Fibroblast of gingiva (primary cell): ENCODE measurements at regions not wholly inside any gene's neighbourhood (a gene's known extent, or its start where the extent isn't known, plus 50 kb on each side); places are given as distances from the start of the nearest gene placed in this dataset.
"Not testable (repeated sequence)": the region's sequence is repeated elsewhere in the genome, so short reads cannot be mapped to it uniquely, and the experiment has no call there.

Source experiments
- DNase-seq: peaks from one replicate; pipeline ENCODE4 v3.0.0-alpha.2; 2011; ENCODE audit warnings: low read depth

DNA sequence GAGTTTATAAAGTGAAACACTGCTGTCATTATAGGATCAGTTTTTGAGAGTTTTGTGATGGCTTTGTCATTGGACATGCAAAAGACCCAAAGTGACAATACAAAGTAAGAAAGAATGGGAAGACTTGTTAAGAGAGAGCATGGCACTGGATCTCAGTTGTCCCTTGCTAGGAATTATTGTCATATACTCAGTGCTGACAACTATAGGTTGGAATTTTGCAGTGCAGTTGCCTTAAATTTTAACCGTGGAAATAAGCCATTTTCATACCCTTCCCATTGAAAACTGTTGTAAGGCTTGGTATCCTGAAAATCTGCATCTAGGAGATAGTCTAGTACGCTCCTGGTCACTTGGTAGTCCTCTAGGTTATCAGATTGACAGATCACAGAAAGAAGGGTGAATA lies 1156.7 kb downstream of the GATA3 start:
- DNase-seq: no peak

DNA sequence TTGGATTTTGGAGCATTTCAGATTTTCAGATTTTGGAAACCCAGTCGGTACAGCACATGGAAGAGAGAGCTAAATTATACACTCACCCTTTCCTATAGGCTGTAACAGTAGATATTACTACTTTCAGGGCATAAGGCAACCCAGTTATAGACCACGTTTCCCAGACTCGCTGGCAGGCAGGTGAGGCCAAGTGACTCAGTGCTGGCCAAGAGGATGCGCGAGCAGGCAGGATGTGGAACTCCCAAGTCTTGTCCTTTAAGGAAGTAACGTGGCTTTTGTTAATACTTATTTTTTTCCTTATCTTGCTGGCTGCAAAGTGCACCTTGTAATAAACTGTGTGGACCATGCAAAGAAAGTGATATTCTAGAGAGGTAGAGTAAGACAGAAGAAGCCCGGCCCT lies 1160.1 kb downstream of the GATA3 start:
- DNase-seq: no peak

DNA sequence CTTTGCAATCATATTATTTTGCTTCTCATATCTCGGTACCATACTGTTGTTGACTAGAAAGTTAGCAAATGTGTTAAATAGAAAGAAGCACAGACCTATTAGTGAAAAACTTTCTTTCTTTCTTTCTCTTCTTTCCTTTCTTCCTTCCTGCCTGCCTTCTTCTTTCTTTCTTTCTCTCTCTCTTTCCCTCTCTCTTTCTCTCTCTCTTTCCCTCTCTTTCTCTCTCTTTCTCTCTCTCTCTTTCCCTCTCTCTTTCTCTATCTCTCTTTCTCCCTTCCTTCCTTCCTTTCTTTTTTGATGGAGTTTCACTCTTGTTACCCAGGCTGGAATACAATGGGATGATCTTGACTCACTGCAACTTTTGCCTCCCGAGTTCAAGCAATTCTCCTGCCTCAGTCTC lies 1160.6 kb downstream of the GATA3 start:
- DNase-seq: no peak

DNA sequence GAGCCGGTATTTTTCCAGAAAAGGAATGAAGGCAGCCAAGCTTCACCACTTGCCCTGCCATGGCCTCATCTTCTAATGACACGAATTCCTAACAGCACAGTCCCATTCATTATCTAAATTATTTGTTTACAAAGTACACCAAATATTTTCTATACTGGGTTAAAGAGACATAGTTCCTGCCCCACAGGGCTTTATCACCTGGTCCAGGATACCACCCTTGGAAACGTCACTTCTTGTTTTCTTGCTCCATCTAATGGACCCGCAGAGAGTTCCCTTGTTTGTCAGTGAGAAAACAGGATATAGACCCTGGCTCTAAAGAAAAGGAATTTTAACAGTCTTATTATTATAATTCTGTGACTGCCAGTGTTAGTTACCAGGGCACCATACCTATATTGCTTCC lies 1165.4 kb downstream of the GATA3 start:
- no peak for DNase-seq

DNA sequence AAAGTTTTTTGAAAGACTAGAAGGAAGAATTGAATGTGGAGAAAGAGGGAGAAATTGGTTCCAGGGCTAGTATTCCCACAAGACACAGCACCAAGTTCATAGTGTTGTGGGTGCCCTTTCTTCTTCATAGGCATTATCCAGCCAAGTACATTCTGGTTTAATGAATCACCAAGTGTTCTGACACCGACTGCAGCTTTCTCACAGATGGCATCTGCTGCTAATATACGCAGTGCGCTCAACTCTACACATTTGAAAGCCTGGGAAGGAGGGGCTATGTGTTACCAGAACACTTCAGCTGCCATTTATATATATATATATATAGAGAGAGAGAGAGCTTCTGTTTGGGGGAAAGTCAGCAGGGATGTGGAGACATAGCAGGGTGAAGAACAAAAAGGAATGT lies 1168.4 kb downstream of the GATA3 start:
- peak; percentile 87 for DNase-seq

DNA sequence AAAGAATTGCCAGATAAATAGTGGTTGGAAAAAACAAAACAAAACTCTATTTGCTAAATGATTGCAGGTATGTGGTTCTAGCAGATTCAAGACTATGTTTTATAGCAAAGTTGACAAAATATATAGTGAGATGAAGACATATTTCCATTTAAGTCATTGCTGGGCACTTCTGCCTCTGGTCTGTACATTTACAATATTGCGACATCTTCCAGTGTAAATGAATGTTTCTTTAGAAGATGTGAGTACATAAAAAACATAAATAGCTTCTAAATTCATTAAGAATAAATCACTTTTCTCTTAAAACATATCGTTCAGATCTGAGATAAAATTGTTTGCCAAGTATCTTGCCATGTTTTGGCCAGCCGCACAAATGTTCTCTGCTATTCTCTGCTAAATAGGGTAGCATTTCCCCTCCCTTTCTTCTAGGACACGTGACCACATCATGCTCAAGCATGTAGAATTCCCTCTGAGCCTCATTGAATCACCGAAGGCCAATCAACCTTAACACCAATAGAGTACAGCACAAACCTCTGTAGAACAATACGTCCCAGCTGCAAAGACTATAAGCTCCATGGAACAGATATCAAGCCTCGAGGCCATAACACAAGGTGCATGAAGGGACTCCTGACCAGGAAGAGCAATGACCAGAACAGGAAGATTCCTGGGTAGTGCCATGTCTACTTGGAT lies 1173.3 kb downstream of the GATA3 start:
- DNase-seq: no peak

DNA sequence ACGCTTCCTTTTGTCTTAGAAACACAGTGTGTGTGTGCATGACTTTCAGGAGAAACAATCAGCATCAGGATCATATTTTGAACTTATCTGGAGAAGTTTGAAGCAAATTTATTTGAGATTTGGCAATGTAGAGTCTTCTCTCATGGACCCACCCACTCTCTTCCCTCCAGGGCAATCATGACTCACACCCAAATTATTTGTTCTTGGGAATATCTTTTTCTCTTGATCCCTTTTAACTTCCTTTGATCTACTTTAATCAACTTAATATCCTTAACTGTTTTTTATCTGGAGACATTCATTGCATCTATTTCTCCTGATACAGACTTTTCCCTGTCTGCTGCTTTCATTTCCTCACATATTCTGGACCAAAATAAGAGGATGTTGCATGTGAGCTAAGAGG lies 1174.3 kb downstream of the GATA3 start:
- peak; percentile 40 for DNase-seq

DNA sequence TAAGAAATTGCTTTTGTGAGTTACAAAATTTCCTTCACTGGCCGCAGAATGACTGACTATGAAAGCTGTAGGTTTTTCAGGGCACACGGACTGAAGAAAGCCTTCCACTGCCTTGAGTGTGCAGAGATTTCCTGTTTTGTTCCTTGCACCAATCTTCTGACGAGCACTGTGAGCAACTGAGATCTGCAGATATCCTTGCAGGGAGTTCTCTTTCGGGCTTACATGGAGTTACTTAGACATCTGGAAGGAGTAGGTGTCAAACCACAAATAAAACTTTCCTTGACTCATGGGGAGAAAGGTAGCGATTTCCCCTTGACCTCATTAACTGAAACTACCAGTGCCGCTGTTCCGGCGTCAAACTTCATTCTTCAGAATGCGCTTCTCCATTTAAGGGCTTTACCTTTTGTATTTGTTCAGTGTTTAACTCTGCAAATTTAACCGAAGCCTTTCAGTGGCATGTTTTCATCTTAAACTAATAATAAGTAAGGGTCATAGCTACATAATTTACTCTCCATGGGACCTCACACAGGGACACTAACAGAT lies 1175.3 kb downstream of the GATA3 start:
- no peak for DNase-seq

DNA sequence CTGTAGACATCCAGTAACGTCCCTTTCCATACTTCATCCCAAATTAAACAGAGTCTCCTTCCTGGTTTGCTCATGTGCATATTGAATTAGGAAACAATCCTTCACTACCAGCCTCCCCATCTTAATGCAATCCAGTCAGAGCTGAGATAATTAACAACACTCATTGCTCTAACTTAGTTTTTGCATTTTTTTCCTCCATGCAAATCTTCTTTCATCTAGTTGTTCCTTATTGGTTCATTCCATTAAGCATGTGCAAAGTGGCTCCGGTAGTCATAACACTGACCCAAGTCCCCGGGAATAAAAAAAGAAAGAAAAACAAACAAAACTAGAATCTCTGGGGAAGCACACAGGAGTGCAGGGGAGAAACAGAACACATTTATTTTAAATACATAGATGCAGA lies 1176.1 kb downstream of the GATA3 start:
- peak; percentile 70 for DNase-seq

DNA sequence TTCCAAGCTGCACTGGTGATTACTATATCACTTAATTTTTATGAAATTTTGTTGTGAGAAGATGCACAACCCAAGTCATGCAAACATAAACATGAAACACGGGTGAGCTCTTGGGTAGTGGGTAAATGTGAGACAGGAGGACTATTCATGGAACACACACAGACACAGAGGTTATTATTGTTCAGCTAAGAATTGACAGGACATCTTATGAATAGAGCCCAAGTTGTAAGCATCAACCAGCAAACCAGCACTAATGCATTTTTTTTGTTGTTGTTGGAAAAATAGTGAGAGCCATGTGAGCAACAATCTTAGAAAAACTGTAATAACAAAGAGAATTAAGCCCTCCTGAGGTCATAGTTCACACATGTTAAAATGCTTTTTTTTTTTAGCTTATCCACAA lies 1179.7 kb downstream of the GATA3 start:
- no peak for DNase-seq

DNA sequence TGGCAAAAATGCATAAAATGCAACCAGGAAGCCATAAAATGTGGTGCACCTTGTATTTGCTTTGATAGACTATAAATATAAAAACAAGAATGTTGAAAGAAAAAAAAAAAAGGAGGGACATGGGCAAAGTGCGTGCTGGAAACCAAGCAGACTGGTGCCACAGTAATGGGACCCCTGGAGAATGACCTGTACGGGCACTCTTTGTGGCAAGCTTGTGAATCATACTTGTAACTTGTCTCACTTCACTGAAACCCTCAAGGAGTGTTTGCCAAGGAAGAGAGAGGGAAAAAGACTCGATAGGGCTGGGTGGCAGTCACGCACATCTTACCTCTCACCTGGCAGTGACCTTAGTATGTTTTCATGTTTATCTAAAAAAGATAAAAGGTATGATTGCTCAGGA lies 1183.6 kb downstream of the GATA3 start:
- DNase-seq: no peak

DNA sequence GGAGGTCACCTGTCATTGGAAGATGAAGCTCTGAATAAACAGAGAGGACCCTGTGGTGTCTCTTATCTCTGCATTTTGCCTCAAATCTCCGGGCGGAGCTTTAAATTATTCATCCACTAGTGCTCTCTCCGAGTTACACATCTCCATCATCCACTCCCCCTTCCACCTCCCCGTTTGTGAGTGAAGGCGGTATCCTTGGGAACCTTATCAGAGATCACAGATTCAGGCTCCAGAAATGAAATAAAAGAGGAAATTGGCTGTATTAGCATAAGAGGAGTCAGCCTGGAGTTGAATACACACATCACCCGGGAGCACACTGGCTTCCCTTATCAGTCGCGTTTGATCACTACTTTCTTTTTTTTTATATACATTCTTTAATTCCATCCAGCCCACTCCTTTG lies 1184.8 kb downstream of the GATA3 start:
- no peak for DNase-seq

DNA sequence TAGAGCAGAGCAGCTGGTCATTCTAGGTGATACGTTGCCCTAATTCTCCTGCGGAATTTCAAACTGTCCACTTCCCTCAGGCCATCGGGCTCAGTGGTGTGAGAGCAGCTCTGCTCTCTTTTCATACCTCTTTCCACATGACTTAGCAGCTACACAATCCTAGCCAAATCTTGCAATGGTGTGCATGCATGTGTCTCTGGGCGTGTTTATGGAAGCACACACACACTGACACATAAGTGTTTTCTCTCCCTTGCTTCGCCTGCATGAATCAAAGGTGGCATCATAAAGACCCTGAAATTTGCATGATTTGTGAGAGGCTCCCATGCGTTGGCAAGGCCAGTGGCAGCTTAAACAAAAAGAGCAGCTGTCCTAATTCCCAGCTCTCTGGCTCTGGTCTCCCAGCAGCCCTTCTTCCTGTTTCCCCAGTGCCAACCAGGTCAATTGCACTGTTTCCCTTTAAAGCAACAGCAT lies 1189.5 kb downstream of the GATA3 start:
- DNase-seq: peak; percentile 47

DNA sequence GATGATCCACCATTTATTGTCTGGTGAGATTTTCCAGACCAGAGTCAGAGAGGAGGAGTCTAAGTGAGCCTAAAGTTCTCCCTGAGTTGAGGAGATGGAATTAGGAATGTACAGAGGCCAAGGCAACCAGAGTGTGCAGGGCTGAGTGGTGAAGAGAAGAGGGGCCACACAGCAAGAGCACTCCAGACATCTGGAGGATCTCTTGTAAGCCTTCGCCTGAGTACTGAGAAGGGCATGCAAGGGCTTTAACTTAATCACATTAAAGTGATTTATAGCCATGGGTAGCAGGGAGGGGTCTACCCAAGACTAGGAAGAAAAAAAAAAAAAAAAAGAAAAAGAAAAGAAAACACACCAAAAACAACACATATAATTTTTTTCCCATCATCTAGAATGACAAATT lies 1190.4 kb downstream of the GATA3 start:
- DNase-seq: no peak

DNA sequence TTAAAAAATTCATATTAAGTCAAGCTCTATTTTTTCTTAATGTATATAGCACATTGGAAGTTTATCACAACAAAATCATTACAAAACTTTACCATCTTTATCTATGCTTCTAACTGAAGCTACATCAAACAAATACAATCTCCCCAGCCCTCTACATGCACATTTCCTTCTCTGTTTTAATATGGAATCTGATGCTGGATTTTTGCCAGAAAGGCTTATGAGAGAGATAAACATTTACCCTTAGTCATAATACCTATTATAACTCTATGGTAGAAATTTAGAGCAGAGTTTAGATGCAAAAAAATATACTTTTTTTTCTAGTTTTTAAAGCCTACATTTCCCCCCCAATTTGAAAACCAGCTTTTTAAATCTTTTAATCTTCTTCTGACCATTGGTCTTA lies 1198.6 kb downstream of the GATA3 start:
- DNase-seq: peak; percentile 24

DNA sequence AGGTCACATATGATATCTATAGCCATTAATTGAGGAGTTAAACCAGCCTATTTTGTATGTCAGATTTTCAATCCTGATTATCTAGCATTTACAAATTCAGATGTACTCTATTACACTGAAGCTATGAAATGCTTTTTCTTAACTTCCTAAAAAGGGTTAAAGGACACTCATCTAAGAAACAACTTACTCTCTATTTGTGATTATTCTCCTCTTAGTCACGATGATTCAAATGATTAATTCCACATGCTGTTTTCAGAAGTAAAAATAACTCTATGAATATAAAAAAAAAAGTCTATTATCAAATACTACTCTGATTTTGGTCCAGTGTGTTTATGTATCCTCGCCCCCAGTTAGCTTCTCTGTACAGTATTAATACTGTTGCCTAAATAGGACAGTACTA lies 1199.9 kb downstream of the GATA3 start:
- DNase-seq: peak; percentile 71

DNA sequence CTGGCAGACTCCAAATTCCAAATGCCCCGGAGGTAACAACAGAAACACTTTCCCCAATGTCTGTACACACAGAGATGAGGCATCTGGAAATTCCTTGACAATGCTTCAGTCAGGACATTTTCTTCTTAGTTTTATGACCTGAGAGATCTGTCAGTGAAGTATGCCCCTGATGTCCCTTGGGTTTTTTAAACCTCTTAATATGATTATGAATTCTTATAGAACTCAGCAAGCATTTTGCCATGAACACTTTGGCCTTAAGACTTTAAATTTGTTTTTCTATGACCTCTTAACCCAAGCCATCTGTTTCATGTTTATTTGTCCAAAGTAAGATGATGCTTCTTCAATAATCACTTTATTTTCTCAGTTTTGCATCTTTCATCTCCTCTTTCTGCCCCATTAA lies 1206.2 kb downstream of the GATA3 start:
- peak; percentile 3 for DNase-seq

DNA sequence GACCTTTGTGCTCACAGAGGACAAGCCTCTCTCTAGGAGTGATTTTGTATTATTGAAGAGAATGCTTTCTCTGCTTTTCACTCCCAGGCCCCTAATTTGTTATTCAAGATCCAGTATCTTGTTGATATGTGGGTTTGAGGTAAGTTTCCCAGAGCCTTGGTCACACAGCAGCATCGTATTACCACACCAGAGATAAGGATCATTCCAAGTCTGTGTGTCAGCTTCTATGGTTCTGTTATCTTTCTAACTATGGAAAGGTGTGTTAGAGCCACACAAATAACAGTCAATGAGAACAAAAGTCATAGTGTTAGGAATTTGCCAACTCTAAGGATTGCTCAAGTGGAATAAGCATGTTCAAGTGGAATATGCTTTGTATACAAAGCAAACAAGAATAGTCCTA lies 1208.3 kb downstream of the GATA3 start:
- DNase-seq: no peak

DNA sequence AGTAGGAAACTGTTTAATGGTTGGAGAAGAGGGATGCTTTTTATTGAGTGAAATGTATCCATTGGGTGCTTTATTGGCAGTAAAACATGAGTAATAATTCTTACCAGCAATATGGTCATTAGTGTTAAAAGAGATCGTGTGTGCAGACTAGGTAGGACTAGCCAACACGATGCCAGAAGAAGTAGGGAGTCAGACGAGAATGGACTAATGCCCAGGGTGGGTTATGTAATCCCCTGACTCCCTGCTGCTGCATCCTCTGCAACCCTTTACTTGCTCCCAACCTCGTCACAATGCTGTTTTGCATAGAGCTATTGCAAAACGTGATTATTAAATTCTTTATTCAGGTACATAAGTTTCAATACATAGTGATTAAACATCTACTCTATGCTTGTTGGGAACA lies 1213.7 kb downstream of the GATA3 start:
- DNase-seq: no peak

DNA sequence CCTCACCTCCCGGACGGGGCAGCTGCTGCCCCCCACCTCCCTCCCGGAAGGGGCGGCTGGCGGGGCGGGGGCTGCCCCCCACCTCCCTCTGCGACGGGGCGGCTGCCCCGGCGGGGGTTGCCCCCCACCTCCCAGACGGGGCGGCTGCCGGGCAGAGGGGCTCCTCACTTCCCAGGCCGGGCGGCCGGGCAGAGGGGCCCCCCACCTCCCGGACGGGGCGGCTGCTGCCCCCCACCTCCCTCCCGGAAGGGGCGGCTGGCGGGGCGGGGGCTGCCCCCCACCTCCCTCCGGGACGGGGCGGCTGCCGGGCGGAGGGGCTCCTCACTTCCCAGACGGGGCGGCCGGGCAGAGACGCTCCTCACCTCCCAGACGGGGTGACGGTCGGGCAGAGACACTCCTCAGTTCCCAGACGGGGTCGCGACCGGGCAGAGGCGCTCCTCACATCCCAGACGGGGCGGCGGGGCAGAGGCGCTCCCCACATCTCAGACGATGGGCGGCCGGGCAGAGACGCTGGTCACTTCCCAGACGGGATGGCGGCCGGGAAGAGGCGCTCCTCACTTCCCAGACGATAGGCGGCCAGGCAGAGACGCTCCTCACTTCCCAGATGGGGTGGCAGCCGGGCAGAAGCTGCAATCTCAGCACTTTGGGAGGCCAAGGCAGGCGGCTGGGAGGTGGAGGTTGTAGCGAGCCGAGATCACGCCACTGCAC lies 1218.8 kb downstream of the GATA3 start:
- DNase-seq: not testable (repeated sequence)

DNA sequence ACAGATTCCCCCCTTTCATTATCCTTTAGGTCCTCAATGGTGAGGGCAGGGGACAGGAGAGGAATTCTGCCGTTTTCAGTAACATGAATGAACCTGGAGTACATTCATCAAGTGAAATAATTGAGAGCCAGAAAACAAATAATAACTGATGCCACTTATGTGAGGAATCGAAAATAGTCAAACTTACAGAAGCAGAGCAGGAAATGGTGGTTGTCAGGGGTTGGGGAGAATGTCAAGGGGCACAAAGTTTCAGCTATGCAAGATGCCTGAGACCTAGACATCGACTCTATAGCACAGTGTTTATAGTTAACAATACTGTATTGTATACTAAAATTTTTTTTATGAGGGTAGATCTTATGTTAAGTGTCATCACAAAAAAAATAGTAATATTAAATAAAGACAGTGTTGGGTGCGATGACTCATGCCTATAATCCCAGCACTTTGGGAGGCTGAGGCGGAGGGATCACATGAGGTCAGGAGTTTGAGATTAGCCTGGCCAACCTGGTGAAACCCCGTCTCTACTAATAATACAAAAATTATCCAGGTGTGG lies 1219.8 kb downstream of the GATA3 start:
- DNase-seq: no peak

DNA sequence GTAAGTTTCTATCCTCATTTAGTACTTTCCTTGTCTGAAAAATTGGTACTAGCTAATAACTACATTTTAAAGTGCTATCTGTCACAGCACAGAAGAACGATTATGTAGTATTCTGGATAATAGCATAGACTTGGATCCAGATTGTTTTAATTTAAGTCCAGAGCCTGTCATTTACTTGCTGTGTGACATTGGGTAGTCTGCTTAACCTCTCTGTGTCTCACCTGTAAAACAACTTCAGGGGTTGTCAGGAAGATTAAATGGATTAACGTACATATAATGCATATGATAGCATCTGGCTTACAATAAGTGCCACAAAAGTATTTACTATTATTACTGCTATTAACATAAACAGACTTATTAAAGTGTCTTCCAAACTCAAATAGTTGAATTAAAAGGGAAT lies 1221.4 kb downstream of the GATA3 start:
- DNase-seq: no peak

DNA sequence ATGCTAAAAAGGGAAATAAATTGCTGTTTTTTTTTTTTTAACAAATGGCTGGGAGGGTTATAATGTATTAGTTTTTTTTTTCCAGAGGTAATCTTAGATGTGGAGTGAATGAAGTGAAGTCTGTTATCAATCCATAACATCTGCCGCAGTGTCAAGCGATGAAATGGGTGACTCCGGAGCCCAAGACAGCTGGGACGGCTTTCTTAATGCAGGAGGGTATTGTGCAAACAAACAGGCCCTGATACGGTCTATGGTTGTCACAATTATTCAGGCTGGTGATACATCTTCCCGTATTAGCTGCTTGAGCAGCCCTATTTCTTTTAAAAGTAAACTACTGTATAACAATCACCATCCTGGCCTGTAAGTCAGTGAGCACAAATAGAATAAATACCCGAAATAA lies 1231.2 kb downstream of the GATA3 start:
- DNase-seq: no peak
